ENCODE measurements at regions not wholly inside any gene's neighbourhood (a gene's known extent, or its start where the extent isn't known, plus 50 kb on each side); places are given as distances from the start of the nearest gene placed in this dataset.

- POLR2A ChIA-PET = no interaction called here
- H3K27ac ChIP-seq (ENCODE audit: extremely low read depth, low read depth, low read length) = no peak overlapping the region
- TF ChIP-seq ZNF776 (tag by site-specific recombination; IDR thresholded peaks at IDR 0.05; ENCODE audit: borderline replicate concordance) (no peak), ZNF221 (tag by site-specific recombination; IDR thresholded peaks at IDR 0.05; ENCODE audit: borderline replicate concordance) (no peak), HOXA7 (CRISPR knock-in tag; IDR thresholded peaks at IDR 0.05; ENCODE audit: borderline replicate concordance) (no peak), TRIM28 (IDR thresholded peaks at IDR 0.05; ENCODE audit: borderline replicate concordance, low read length) (no peak), ZNF585B (tag by site-specific recombination; IDR thresholded peaks at IDR 0.05) (no peak), KLF9 (tag by site-specific recombination; IDR thresholded peaks at IDR 0.05; ENCODE audit: low read depth) (no peak), ZNF670 (tag by site-specific recombination; IDR thresholded peaks at IDR 0.05; ENCODE audit: low read depth) (no peak), SALL2 (tag by site-specific recombination; IDR thresholded peaks at IDR 0.05; ENCODE audit: borderline replicate concordance) (no peak), ZBTB6 (tag by site-specific recombination; IDR thresholded peaks at IDR 0.05) (no peak), ZSCAN23 (tag by site-specific recombination; IDR thresholded peaks at IDR 0.05) (no peak), HOXC10 (CRISPR knock-in tag; IDR thresholded peaks at IDR 0.05) (no peak)
- TF ChIP-seq, protein P1, sequence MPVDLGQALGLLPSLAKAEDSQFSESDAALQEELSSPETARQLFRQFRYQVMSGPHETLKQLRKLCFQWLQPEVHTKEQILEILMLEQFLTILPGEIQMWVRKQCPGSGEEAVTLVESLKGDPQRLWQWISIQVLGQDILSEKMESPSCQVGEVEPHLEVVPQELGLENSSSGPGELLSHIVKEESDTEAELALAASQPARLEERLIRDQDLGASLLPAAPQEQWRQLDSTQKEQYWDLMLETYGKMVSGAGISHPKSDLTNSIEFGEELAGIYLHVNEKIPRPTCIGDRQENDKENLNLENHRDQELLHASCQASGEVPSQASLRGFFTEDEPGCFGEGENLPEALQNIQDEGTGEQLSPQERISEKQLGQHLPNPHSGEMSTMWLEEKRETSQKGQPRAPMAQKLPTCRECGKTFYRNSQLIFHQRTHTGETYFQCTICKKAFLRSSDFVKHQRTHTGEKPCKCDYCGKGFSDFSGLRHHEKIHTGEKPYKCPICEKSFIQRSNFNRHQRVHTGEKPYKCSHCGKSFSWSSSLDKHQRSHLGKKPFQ (tag by site-specific recombination; IDR thresholded peaks at IDR 0.05) = no peak
Measured at GRCh38 chr2:177048981-177049380, 163.6 kb upstream of the HNRNPA3 start.

GRCh38 chr2:177051278-177051677 lies 161.3 kb upstream of the HNRNPA3 start:
- H3K4me1 ChIP-seq (ENCODE audit: control insufficient read depth, insufficient read depth, low read length) = no peaks in the 10 kb centered on the region
- TF ChIP-seq ZSCAN5A (tag by site-specific recombination; IDR thresholded peaks at IDR 0.05) (no peak), PBX3 (CRISPR knock-in tag; IDR thresholded peaks at IDR 0.05) (no peak), SCRT1 (tag by site-specific recombination; IDR thresholded peaks at IDR 0.05; ENCODE audit: borderline replicate concordance) (no peak), MYNN (tag by site-specific recombination; IDR thresholded peaks at IDR 0.05; ENCODE audit: borderline replicate concordance) (no peak), ZNF473 (tag by site-specific recombination; IDR thresholded peaks at IDR 0.05) (no peak), IKZF3 (tag by site-specific recombination; IDR thresholded peaks at IDR 0.05) (no peak)
- TF ChIP-seq, protein P2, sequence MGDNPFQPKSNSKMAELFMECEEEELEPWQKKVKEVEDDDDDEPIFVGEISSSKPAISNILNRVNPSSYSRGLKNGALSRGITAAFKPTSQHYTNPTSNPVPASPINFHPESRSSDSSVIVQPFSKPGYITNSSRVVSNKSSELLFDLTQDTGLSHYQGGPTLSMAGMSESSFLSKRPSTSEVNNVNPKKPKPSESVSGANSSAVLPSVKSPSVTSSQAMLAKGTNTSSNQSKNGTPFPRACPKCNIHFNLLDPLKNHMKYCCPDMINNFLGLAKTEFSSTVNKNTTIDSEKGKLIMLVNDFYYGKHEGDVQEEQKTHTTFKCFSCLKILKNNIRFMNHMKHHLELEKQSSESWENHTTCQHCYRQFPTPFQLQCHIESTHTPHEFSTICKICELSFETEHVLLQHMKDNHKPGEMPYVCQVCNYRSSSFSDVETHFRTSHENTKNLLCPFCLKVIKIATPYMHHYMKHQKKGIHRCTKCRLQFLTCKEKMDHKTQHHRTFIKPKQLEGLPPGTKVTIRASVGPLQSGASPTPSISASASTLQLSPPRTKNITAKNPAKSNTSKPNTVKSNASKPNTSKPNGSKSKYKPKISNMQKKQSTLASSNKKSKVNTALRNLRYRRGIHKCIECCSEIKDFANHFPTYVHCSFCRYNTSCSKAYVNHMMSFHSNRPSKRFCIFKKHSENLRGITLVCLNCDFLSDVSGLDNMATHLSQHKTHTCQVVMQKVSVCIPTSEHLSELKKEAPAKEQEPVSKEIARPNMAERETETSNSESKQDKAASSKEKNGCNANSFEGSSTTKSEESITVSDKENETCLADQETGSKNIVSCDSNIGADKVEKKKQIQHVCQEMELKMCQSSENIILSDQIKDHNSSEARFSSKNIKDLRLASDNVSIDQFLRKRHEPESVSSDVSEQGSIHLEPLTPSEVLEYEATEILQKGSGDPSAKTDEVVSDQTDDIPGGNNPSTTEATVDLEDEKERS (tag by site-specific recombination; IDR thresholded peaks at IDR 0.05) = no peak
- CTCF ChIA-PET = interaction anchor here (0.7 kb wide), 2 partner anchors 65 to 668 kb away, joined by 3 read pairs; no protein-coding TSS in a partner anchor
- H3K9me3 ChIP-seq (ENCODE audit: control insufficient read depth, insufficient read depth, low read depth, low read length) = no peaks in the 10 kb centered on the region
- H3K27ac ChIP-seq (ENCODE audit: extremely low read depth, low read depth, low read length) = no peak overlapping the region
- POLR2A ChIA-PET = no interaction called here
- H3K36me3 ChIP-seq (ENCODE audit: control insufficient read depth in 2 of 2, insufficient read depth in 1 of 2, low read length in 2 of 2) = no peaks in the 10 kb centered on the region
- H3K4me3 ChIP-seq (ENCODE audit: low read depth, low read length) = no peak overlapping the region

More at GRCh38 chr2:177048981-177049380, 163.6 kb upstream of the HNRNPA3 start:
- Histone ChIP-seq H3K36me3 (ENCODE audit: control insufficient read depth in 2 of 2, insufficient read depth in 1 of 2, low read length in 2 of 2) (no peaks in the 10 kb centered on the region), H3K9me3 (ENCODE audit: control insufficient read depth, insufficient read depth, low read depth, low read length) (no peaks in the 10 kb centered on the region), H3K4me3 (ENCODE audit: low read depth, low read length) (no peak overlapping the region), H3K4me1 (ENCODE audit: control insufficient read depth, insufficient read depth, low read length) (no peaks in the 10 kb centered on the region)
- CTCF ChIA-PET = interaction anchor here (0.6 kb wide), 1 partner anchor 8 kb away, joined by 3 read pairs; no protein-coding TSS in a partner anchor
